HAP-1 (cell line): ENCODE measurements at regions not wholly inside any gene's neighbourhood (a gene's known extent, or its start where the extent isn't known, plus 50 kb on each side); places are given as distances from the start of the nearest gene placed in this dataset.

Experiments used
- DNase-seq, 2 experiments: peaks; one replicate each; pipeline ENCODE4 v3.0.0-alpha.2; 2016 to 2020; ENCODE audit warnings: low spot score in 2 of 2
- H3K27me3 ChIP-seq: fragments of 250-450 bp; sonication (Bioruptor Pico); 2 replicates; pipeline ENCODE4 v1.5.1; 2020; ENCODE audit warnings: low read depth, mild to moderate bottlenecking, moderate library complexity
- H3K36me3 ChIP-seq: fragments of 250-450 bp; sonication (Bioruptor Pico); replicated peaks from 2 replicates; pipeline ENCODE4 v1.5.1; 2020; ENCODE audit warnings: mild to moderate bottlenecking
- H3K4me1 ChIP-seq: fragments of 250-450 bp; sonication (Bioruptor Pico); 2 replicates; pipeline ENCODE4 v1.5.1; 2020; ENCODE audit warnings: mild to moderate bottlenecking
- H3K4me3 ChIP-seq: fragments of 250-450 bp; sonication (Bioruptor Pico); 2 replicates; pipeline ENCODE4 v1.5.1; 2020; ENCODE audit warnings: mild to moderate bottlenecking, moderate library complexity
- H3K9me3 ChIP-seq: fragments of 250-450 bp; sonication (Bioruptor Pico); 2 replicates; pipeline ENCODE4 v1.5.1; 2020; ENCODE audit warnings: mild to moderate bottlenecking, moderate library complexity
- in situ Hi-C: fragments of 300-500 bp; cut with MboI; formaldehyde crosslinking; loops from 3 replicates; pipeline ENCODE4 v1.14.3; 2020; ENCODE audit warnings: low sequenced_read_pairs, inconsistent platforms, mixed read lengths

GRCh38 chr3:186413615-186414415, 51.8 kb upstream of the DGKG start:
- Histone ChIP-seq H3K36me3 (no peaks in the 10 kb centered on the region), H3K9me3 (no peaks in the 10 kb centered on the region), H3K27me3 (peaks cover 12% of the 10 kb centered on the region), H3K4me3 (peak overlapping the region; percentile 20), H3K4me1 (peaks cover 7% of the 10 kb centered on the region; the same call in 1 of the 2 replicates)
- in situ Hi-C loops, result no loop called here
- DNase-seq, result peak; percentile 49 to 59

- H3K27me3 ChIP-seq, result peaks cover 7% of the 10 kb centered on the region; the same call in 1 of the 2 replicates
- in situ Hi-C loops, result no loop called here
- H3K36me3 ChIP-seq, result no peaks in the 10 kb centered on the region
- H3K4me3 ChIP-seq, result no peak overlapping the region
- no peak for DNase-seq
- H3K9me3 ChIP-seq, result no peaks in the 10 kb centered on the region
- peaks cover 7% of the 10 kb centered on the region; the same call in 1 of the 2 replicates for H3K4me1 ChIP-seq
Measured at GRCh38 chr3:186411994-186412393, 50.0 kb upstream of the DGKG start.
